HepG2 (cell line): ENCODE measurements at regions not wholly inside any gene's neighbourhood (a gene's known extent, or its start where the extent isn't known, plus 50 kb on each side); places are given as distances from the start of the nearest gene placed in this dataset.

ENCODE experiments used
- ATAC-seq: fragments of 200-7000 bp; cut with Tn5 transposase; 3 replicates; pipeline ENCODE4 v1.9.1; 2020; ENCODE audit warnings: mild to moderate bottlenecking, moderate library complexity
- BruUV-seq: library from RNA; stranded (reverse); fragments of 400-500 nt; replicated peaks from 2 replicates; lab custom pipeline; 2021; lab: Mats Ljungman, UMichigan
- CTCF ChIA-PET: fragments of 300-600 bp; formaldehyde crosslinking; extraction: SDS; loops from one replicate; lab custom pipeline; 2021; ENCODE audit warnings: low total read pairs, inconsistent platforms, low intra/inter-chr PET ratio; lab: Yijun Ruan, JAX
- POLR2A ChIA-PET: fragments of 350-600 bp; sonication (Branson Sonifier 250); formaldehyde crosslinking; loops from one replicate; lab custom pipeline; 2020; ENCODE audit warnings: antibody characterized with exemption, inconsistent platforms; lab: Yijun Ruan, JAX
- DNase-seq: peaks from one replicate; pipeline ENCODE4 v3.0.0-alpha.2; 2015; ENCODE audit warnings: low spot score
- FAIRE-seq: peaks from 3 replicates; lab custom pipeline; 2011; peaks lifted over from hg19 to GRCh38; lab: Jason Lieb, UNC
- H2AFZ ChIP-seq: one replicate; pipeline ENCODE4 v1.6.1; 2011; ENCODE audit warnings: low read length, inconsistent platforms
- H3K27ac ChIP-seq: fragments of 300-600 bp; 3 replicates; pipeline ENCODE4 v1.8.0; 2011; ENCODE audit warnings: mixed run types, mild to moderate bottlenecking, mixed read lengths, low read length, inconsistent platforms; ENCODE audit not compliant: insufficient read depth; ENCODE audit errors: extremely low read length
- H3K27me3 ChIP-seq, 2 experiments: fragments of 200-600 bp in 1 of 2; 2 replicates in 1 of 2; 3 replicates in 1 of 2; pipeline versions ENCODE4 v1.6.0 to v1.8.0; 2011; ENCODE audit warnings: low read length in 2 of 2, mild to moderate bottlenecking in 2 of 2, moderate library complexity in 2 of 2, inconsistent platforms in 1 of 2; ENCODE audit not compliant: insufficient read depth in 2 of 2, control insufficient read depth in 1 of 2
- H3K36me3 ChIP-seq, 2 experiments: fragments of 200-600 bp in 1 of 2; replicated peaks in 1 of 2; 2 replicates in 1 of 2; 3 replicates in 1 of 2; pipeline versions ENCODE4 v1.5.1 to v1.8.0; 2011; ENCODE audit warnings: low read length in 2 of 2, inconsistent platforms in 1 of 2; ENCODE audit not compliant: insufficient read depth in 2 of 2, control insufficient read depth in 1 of 2
- H3K4me1 ChIP-seq: 2 replicates; pipeline ENCODE4 v1.5.1; 2012; ENCODE audit warnings: low read length, inconsistent platforms; ENCODE audit not compliant: insufficient read depth
- H3K4me2 ChIP-seq: 2 replicates; pipeline ENCODE4 v1.6.0; 2011; ENCODE audit warnings: low read depth, low read length, inconsistent platforms
- H3K4me3 ChIP-seq, 3 experiments: fragments of 200-600 bp in 1 of 3; sonication (generic), shearing (Covaris generic) in 1 of 3; replicated peaks in 1 of 3; 2 replicates each; pipeline ENCODE4 v1.5.1; 2011 to 2016; ENCODE audit warnings: low read length in 3 of 3, inconsistent platforms in 2 of 3, low read depth in 2 of 3, mild to moderate bottlenecking in 2 of 3, control low read depth in 1 of 3, mixed read lengths in 1 of 3; ENCODE audit not compliant: insufficient read depth in 1 of 3
- H3K79me2 ChIP-seq: one replicate; pipeline ENCODE4 v1.6.1; 2011; ENCODE audit warnings: low read length, inconsistent platforms; ENCODE audit not compliant: insufficient read depth
- H3K9ac ChIP-seq: 2 replicates; pipeline ENCODE4 v1.6.0; 2011; ENCODE audit warnings: mild to moderate bottlenecking, low read depth, low read length, inconsistent platforms; ENCODE audit not compliant: insufficient read depth
- H3K9me3 ChIP-seq: 2 replicates; pipeline ENCODE4 v1.5.1; 2012; ENCODE audit warnings: mild to moderate bottlenecking, low read length
- H4K20me1 ChIP-seq: 2 replicates; pipeline ENCODE4 v1.6.0; 2011; ENCODE audit warnings: inconsistent platforms, mild to moderate bottlenecking, low read length, moderate library complexity; ENCODE audit not compliant: insufficient read depth
- ADNP ChIP-seq: sonication (generic); formaldehyde crosslinking; IDR thresholded peaks from 2 replicates; pipeline ENCODE4 v1.4.0; 2020; ENCODE audit warnings: missing genetic modification reagents
- AHR ChIP-seq: IDR thresholded peaks from 2 replicates; pipeline ENCODE4 v1.6.1; 2018; ENCODE audit warnings: missing genetic modification reagents, missing compliant biosample characterization
- CEBPG ChIP-seq: IDR thresholded peaks from 2 replicates; pipeline ENCODE4 v1.6.1; 2016
- HDAC2 ChIP-seq: sonication (generic); formaldehyde crosslinking; IDR thresholded peaks from 2 replicates; pipeline ENCODE4 v1.4.0; 2020; ENCODE audit warnings: missing genetic modification reagents
- HHEX ChIP-seq: IDR thresholded peaks from 2 replicates; pipeline ENCODE4 v1.6.1; 2016; ENCODE audit warnings: control low read depth
- HNRNPL ChIP-seq: fragments of 200-400 bp; formaldehyde crosslinking; IDR thresholded peaks from 2 replicates; pipeline ENCODE4 v1.6.1; 2017; ENCODE audit warnings: mild to moderate bottlenecking, low read depth, low read length
- HNRNPLL ChIP-seq: fragments of 200-400 bp; formaldehyde crosslinking; IDR thresholded peaks from 2 replicates; pipeline ENCODE4 v1.6.1; 2017; ENCODE audit warnings: mild to moderate bottlenecking, low read depth, low read length; ENCODE audit not compliant: poor library complexity, severe bottlenecking
- HNRNPUL1 ChIP-seq: fragments of 200-400 bp; formaldehyde crosslinking; IDR thresholded peaks from 2 replicates; pipeline ENCODE4 v1.6.1; 2017; ENCODE audit warnings: low read depth, mild to moderate bottlenecking, low read length, moderate library complexity
- ISX ChIP-seq: sonication (generic); formaldehyde crosslinking; conservative IDR thresholded peaks from 2 replicates; pipeline ENCODE4 v1.5.0; 2020; ENCODE audit warnings: missing genetic modification reagents
- SMC3 ChIP-seq: IDR thresholded peaks from 2 replicates; pipeline ENCODE4 v1.6.1; 2011; ENCODE audit warnings: low read length, improper control_type of control experiment
- SRY ChIP-seq: sonication (generic); formaldehyde crosslinking; IDR thresholded peaks from 2 replicates; pipeline ENCODE4 v1.8.0; 2022; ENCODE audit warnings: mild to moderate bottlenecking, missing genetic modification reagents
- STAG1 ChIP-seq: sonication (generic); formaldehyde crosslinking; IDR thresholded peaks from 2 replicates; pipeline ENCODE4 v1.4.0; 2020; ENCODE audit warnings: missing genetic modification reagents
- TRIM24 ChIP-seq: sonication (generic); formaldehyde crosslinking; IDR thresholded peaks from 2 replicates; pipeline ENCODE4 v1.8.0; 2022; ENCODE audit warnings: mild to moderate bottlenecking, missing genetic modification reagents
- U2AF2 ChIP-seq: fragments of 200-400 bp; formaldehyde crosslinking; IDR thresholded peaks from 2 replicates; pipeline ENCODE4 v1.6.1; 2017; ENCODE audit warnings: low read depth, mild to moderate bottlenecking, low read length
- ZNF235 ChIP-seq: sonication (generic); formaldehyde crosslinking; IDR thresholded peaks from 2 replicates; pipeline ENCODE4 v1.8.1; 2023; ENCODE audit warnings: mild to moderate bottlenecking, missing genetic modification reagents, borderline replicate concordance
- ZNF567 ChIP-seq: sonication (generic); formaldehyde crosslinking; IDR thresholded peaks from 2 replicates; pipeline ENCODE4 v1.8.1; 2023; ENCODE audit warnings: mild to moderate bottlenecking, missing genetic modification reagents, borderline replicate concordance
- ZNF660 ChIP-seq: sonication (generic); formaldehyde crosslinking; IDR thresholded peaks from 2 replicates; pipeline ENCODE4 v1.5.1; 2020; ENCODE audit warnings: mild to moderate bottlenecking, low read depth, missing genetic modification reagents, borderline replicate concordance
- ZNF747 ChIP-seq: sonication (generic); formaldehyde crosslinking; IDR thresholded peaks from 2 replicates; pipeline ENCODE4 v1.8.1; 2023; ENCODE audit warnings: missing genetic modification reagents, mild to moderate bottlenecking, borderline replicate concordance
- ZNF816 ChIP-seq: sonication (generic); formaldehyde crosslinking; IDR thresholded peaks from 2 replicates; pipeline ENCODE4 v1.8.0; 2022; ENCODE audit warnings: missing genetic modification reagents, mild to moderate bottlenecking, borderline replicate concordance
- WGBS: methylation state at CpG from one replicate; pipeline ENCODE4 v1.1.6; 2017; ENCODE audit warnings: low lambda C conversion rate; 5-methylcytosine and 5-hydroxymethylcytosine counted together
- in situ Hi-C: cut with HindIII; loops from 2 replicates; pipeline ENCODE4 v1.10.0; 2017; ENCODE audit warnings: low pct_unique_long_range_greater_than_20kb; ENCODE audit not compliant: extremely low pct_ligation_motif_present
- intact Hi-C: fragments of 100-400 bp; cut with micrococcal nuclease; formaldehyde crosslinking; loops from one replicate; pipeline ENCODE4 v1.10.0; 2022; ENCODE audit not compliant: unreplicated experiment
- TF ChIP-seq, protein P1 (sequence below): sonication (generic); formaldehyde crosslinking; IDR thresholded peaks from 2 replicates; pipeline ENCODE4 v1.5.0; 2020; ENCODE audit warnings: mild to moderate bottlenecking, missing genetic modification reagents, moderate library complexity

DNA sequence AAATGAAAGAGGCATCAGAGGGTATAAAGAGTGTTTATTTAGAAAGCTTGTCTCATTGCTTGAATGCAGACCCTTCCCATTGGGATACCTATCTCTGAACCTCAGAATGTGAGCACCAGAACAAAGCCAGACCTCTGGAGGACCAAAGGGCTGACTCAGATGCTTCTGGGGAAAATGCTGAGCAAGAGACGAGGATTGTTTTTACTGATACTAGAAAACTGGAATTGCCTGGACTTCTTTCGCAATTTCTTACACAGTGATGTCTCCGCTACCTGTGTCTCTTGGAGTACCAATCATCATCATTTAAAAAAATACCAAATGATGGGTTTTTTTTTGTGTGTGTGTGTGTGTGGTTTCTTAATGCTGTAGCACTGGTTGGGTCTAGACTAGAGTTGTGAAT is 55.6 kb upstream of the CCDC85A start (continued):
- TF ChIP-seq ZNF567 (no peak), ZNF816 (no peak), ADNP (CRISPR knock-in tag) (no peak), ISX (CRISPR knock-in tag) (no peak), HDAC2 (CRISPR knock-in tag) (no peak), SRY (CRISPR knock-in tag) (no peak)

- POLR2A ChIA-PET, result no interaction called here
- 2% methylated on average over 5 of the region's 5 CpGs for WGBS
- Histone ChIP-seq H3K36me3 (no peaks in the 10 kb centered on the region), H3K4me2 (no peak overlapping the region), H3K9ac (no peak overlapping the region), H3K79me2 (no peaks in the 10 kb centered on the region), H4K20me1 (no peaks in the 10 kb centered on the region), H3K27me3 (no peaks in the 10 kb centered on the region), H3K27ac (no peak overlapping the region), H3K9me3 (no peaks in the 10 kb centered on the region), H3K4me3 (no peak overlapping the region), H2AFZ (no peak overlapping the region), H3K4me1 (no peaks in the 10 kb centered on the region)
- intact Hi-C loops (loop anchor here (1.0 kb wide), 1 partner anchor 1386 kb away; no protein-coding TSS in a partner anchor), in situ Hi-C loops (loop anchor here (5.0 to 10.0 kb wide), 2 partner anchors 53 to 416 kb away; no protein-coding TSS in a partner anchor)
- DNase-seq, result no peak
- FAIRE-seq, result peak; percentile 87
- no TSS peak for BruUV-seq
- TF ChIP-seq CEBPG (CRISPR knock-in tag), result peak; percentile 33; the same call in 1 of the 2 replicates
- TF ChIP-seq STAG1 (CRISPR knock-in tag), result peak; percentile 22; the same call in 1 of the 2 replicates
- no peak for TF ChIP-seq HNRNPL
- TF ChIP-seq SMC3, result peak; percentile 16; the same call in 1 of the 2 replicates
- TF ChIP-seq U2AF2, result no peak
- TF ChIP-seq ZNF747 (CRISPR knock-in tag), result no peak
- TF ChIP-seq TRIM24, result no peak
- TF ChIP-seq HHEX (CRISPR knock-in tag), result no peak
- no peak for TF ChIP-seq ZNF660 (CRISPR knock-in tag)
- no peak for TF ChIP-seq HNRNPUL1
- TF ChIP-seq ZNF235 (CRISPR knock-in tag), result no peak
- no peak for TF ChIP-seq HNRNPLL
- TF ChIP-seq, protein P1, sequence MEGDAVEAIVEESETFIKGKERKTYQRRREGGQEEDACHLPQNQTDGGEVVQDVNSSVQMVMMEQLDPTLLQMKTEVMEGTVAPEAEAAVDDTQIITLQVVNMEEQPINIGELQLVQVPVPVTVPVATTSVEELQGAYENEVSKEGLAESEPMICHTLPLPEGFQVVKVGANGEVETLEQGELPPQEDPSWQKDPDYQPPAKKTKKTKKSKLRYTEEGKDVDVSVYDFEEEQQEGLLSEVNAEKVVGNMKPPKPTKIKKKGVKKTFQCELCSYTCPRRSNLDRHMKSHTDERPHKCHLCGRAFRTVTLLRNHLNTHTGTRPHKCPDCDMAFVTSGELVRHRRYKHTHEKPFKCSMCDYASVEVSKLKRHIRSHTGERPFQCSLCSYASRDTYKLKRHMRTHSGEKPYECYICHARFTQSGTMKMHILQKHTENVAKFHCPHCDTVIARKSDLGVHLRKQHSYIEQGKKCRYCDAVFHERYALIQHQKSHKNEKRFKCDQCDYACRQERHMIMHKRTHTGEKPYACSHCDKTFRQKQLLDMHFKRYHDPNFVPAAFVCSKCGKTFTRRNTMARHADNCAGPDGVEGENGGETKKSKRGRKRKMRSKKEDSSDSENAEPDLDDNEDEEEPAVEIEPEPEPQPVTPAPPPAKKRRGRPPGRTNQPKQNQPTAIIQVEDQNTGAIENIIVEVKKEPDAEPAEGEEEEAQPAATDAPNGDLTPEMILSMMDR (CRISPR knock-in tag), result peak; percentile 51
- TF ChIP-seq AHR (CRISPR knock-in tag), result no peak
- CTCF ChIA-PET, result interaction anchor here (1.0 to 2.5 kb wide), 4 partner anchors 53 to 1386 kb away, joined by 3 to 18 read pairs (median 4); no protein-coding TSS in a partner anchor
- peak; percentile 92 for ATAC-seq
Measured at GRCh38 chr2:56130463-56131070, 53.2 kb upstream of the CCDC85A start.
